Non-pigmented ciliary epithelial cell (primary cell): ENCODE measurements at regions not wholly inside any gene's neighbourhood (a gene's known extent, or its start where the extent isn't known, plus 50 kb on each side); places are given as distances from the start of the nearest gene placed in this dataset.
"Not testable (repeated sequence)": the region's sequence is repeated elsewhere in the genome, so short reads cannot be mapped to it uniquely, and the experiment has no call there.

ENCODE experiments used
- DNase-seq: peaks from one replicate; pipeline ENCODE4 v3.0.0-alpha.2; 2010; ENCODE audit warnings: low read depth

DNA sequence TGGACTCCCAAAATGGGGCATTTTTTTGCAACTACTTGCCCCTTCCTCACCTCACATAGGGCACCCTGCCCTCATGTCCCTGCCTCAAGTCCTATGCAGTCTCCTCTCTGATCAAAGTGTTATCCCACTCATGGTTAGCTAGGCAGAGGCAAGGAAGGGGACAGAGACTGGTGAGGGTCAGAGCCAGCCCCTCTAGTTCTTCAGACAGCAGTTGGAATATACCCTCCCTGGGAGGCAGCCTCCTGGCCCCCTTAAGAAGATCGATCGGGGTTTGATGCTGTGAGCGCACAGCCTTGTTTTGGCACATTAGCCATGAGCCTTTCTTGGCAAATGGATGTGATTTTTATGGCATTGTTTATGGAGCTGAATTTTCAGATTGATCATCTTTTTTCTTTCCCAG, 436.9 kb downstream of the BUD13 start:
- no peak for DNase-seq

DNA sequence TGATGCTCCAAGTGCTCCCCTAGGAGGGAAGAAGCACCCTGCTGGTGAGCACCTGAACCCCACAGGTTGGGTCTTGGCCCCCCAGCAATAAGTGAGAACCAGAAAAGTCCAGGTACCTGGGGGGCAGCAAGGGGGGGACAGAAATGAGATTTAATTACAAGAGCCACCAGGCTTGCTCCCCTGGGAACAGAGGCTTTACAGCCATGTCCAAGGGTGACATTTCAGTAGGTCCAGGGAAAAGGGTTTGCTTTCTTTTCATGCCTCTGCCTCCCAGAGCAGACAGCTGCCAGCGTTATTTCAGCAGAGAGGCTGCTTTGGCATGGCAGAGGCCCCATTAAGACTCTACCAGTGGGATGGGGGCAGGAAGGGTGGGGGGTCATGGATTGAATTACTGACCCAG, 437.7 kb downstream of the BUD13 start:
- no peak for DNase-seq

DNA sequence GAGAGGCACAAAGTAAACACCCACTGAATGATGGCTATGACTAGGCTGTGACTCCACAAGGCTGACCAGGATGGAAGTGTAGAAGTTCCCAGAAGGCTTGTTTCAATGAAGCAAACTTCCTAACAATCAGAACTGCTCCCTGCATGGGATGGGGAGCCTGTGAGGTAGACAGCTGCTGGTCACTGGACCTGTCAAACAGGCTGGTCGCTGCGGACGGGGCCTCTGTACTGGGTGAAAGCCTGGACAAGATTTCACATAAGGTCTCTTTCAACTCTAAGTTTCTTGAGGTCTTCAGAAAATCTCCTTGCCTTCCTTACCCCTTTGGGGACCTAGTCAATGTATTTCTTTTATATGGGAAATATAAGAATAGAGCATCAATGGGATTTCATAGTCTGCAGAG, 438.2 kb downstream of the BUD13 start:
- DNase-seq = no peak

DNA sequence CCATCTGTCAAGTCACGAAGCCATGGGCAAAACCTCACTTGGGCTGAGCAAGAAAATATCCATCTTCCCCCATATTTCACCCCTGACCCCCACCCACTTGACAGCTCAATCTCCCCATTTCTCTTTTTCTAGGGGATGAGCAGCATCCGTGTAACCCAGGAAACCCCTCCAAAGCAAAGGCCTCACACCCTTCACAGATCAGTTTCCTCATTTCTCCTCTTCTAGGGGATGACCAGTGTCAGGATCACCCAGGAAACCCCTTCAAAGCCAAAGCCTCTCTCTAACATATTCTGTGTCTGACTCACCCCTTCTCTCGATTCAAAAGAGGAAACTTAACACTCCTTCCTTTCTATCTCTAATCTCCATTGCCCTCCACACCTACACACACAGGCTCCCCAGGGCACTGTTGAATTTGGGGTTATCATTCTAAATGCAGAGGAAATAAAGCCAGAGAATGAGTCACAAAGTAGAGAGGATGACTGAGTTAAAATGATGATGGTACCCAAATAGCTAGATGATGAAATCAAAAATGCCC, 439.7 kb downstream of the BUD13 start:
- no peak for DNase-seq

DNA sequence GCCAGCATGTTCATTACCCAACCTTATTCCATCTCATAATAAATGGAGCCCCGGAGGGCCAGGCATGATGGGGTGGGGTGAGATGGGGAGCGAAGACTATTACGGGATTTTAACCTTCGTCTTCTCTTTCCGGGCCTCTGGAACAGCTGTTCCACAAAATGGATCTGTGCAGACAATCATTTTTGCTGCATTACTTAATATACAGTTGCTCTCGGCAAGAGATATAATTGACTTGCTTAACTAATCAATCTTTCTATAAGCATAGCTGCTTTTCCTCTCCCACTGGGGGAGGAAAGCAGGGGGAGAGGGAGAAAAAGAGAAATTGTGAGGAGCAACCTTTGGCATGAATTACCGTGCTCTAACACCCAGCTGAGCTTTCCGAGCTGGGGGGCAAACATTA, 440.4 kb downstream of the BUD13 start:
- no peak for DNase-seq

DNA sequence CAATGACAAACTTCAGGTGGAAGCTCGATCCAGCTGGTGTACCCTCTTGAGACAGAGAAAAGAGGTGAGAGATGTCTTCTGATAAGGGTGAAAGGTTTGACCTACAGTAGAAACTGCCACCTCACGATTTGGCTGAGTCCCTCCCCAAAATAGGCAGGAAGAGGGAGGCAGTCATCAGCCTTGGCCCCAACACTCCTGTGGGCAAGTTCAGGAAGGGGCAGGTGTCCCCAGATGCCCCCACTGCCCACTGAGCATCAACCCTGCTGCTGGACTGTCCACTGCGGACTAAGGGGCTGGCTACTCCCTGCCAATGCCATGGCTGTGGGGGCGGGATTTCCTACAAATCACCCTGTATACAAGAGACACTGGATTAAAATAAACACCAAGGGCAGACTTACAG, 441.4 kb downstream of the BUD13 start:
- no peak for DNase-seq

DNA sequence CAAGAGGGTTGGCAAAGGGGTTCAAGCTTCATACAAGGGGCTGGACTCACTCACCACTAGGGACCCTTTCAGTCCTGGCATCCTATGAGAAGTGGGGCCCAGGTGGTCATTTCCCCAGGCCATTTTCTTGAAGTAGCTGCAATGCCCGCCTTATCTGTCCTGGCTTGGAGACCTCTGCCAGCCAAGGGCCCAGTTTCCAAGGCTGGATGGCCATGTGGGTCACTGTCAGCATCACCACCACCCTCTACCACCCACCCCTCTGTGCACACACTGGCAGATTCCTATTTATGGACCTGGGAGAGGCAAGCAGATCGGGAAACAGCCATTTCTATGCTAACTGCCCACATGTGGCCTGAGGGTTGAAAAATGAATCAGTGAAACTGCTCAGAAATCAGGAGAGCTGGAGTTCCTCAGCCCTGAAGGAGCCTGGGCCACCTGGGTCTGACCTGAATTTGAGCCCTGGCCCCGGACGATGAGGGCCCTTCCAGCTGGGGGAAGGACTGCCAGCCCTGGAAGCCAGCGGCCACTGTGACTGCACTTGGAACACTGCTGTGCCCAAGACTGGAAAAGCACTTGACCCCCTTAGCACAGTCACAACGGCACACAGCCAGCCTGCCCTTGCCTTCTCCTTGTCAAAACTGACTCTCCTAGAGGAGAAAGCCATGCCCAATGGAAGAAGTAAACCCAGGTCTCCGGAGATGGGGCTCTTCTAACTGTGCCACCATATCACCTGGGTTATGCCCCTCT, 442.2 kb downstream of the BUD13 start:
- DNase-seq = no peak

DNA sequence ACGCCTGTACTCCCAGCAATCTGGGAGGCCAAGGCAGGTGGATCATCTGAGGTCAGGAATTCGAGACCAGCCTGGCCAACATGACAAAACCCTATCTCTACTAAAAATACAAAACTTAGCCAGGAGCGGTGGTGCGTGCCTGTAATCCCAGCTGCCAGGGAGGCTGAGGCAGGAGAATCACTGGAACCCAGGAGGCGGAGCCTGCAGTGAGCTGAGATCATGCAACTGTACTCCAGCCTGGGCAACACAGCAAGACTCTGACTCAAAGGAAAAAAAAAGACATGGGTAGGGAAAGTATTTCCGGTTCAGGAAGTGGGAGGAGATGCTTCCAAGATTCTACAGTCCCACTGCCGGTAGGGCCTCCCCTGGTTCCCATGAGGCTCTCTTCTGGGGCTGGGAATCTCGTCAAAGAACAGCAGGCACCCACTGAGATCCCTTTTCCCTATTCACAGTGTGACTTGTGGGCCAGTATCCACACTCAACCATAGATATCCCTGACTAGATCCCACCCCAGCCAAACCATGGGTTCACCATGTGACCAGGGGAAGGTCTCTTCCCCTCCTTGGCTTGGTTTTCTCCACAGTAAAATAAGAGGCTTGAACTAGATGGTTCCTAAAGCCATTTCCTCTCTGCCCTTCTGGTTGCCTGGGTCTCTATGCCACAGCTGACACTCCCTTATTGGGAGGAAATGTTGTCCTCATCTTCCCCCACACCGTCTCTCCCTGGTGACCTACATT, 443.3 kb downstream of the BUD13 start:
- DNase-seq = no peak

DNA sequence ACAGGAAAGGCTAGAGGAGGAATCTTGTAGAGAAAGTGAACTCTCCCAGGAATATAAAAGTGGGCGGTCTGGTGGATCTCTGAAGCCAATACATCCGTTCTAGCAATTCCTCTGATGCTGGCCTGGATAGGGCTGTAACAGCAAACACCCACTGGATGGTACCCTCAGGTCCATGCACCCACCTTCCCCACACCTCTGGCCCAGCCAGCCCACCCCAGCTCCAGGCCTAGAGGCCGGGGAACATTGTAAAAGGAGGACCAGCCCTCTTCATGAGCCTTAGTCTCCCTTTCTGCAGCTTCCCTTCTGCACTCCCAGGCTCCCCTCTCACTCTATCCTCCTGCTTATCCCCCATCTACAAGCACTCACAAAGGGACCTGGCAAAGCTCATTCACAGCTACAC, 443.9 kb downstream of the BUD13 start:
- DNase-seq = no peak

DNA sequence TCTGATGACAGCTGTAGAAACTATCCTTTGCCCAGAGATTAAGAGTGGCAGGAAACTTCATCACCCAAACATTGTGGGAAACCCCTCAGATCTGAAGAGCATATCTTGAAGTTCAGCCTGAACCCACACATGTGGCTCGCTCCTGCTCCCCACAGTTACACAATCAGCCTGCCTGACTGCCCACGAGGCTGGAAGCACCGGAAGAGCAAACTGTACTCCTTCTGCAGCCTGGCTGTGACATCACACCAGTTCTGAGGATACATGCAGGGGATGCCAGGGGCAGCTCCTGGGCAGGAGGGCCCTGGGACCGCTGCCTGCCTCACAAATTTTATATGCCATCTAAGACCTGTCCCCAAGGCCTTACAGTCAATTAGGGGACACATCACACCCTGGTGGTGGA, 444.4 kb downstream of the BUD13 start:
- DNase-seq = no peak

DNA sequence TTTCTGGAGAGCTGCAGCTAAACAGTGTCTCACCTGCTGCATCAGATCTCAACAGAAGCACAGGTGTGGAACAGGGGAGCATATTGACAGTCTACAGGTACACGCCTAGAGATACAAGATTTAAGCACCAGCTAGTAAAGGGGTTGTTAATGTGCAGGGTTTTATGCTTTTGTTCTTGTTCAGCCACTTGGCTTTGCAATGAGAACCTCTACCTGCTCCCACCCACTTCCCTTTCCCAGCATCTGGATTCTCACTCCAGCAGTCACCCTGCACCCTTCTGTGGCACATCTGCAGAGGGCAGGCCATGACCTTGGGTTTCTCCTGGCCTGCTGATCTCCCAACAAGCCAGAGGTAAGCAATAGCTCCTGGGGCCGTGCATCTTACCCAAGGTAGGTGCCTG, 446.6 kb downstream of the BUD13 start:
- DNase-seq = no peak

DNA sequence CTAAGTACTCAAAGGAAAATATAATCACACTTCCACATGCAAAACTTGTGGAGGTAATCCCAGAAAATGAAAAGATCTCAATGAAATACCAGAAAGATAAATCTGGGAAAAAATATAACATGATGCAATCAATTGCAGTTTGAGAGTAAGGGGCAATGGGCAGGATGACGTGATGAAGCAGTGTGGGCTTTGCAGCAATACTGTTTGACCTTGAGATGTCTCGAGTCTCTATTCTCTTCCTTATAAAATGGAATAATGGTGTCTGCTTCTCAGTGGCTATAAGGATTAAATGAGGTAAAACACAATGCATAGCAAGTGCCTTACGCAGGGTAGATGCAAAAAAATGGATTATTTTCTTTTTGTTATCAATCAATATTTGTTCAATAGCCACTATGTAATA, 447.5 kb downstream of the BUD13 start:
- DNase-seq = no peak

DNA sequence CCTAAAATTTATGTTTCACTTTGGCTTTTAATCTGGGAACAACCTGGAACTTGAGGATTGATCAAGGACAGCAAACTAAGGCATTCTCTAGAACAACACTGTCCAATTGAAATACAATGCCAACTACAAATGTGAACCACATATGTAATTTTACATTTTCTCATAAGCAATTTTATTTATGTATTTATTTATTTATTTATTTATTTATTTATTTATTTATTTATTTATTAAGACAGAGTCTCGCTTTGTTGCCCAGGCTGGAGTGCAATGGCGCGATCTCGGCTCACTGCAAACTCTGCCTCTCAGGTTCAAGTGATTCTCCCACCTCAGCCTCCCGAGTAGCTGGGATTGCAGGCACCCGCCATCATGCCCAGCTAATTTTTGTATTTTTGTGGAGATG, 448.7 kb downstream of the BUD13 start:
- DNase-seq = not testable (repeated sequence)

DNA sequence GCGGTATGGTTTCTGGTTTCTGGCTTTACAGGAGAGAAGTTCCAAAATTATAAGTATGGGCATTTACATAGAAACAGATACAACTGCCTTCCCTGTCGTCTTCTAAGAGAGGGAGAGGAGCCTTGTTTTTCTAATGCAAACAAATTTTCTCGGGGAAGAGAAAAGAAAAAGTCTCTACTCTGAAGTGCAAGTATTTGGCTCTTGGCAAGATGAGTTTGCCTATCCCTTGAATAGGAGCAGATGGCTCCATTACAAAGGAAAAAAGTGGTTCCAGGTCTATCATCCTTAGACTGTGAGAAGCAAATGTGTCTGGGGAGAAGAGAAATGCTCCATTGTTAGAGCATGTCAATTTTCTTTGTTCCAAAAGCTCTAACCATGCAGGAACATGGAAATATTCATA, 455.6 kb downstream of the BUD13 start:
- DNase-seq = no peak

DNA sequence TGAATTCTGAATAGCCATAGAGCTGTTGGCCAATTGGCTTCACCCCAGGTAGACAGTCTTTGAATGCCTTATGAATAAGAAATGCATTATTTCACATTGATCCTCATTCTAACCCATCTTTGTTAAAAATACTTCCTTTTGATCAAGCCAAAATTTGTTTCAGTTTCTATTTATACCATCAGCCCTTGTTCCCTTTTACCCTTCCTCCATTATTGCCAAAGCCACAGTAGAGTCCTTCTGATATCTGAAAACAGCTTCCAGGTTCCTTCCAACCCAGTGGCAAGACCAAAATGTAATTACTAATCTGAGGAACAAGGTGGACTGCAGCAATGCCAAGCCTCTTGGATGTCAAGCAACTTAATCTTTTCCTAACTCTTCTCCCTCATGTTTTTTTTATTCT, 458.8 kb downstream of the BUD13 start:
- no peak for DNase-seq

DNA sequence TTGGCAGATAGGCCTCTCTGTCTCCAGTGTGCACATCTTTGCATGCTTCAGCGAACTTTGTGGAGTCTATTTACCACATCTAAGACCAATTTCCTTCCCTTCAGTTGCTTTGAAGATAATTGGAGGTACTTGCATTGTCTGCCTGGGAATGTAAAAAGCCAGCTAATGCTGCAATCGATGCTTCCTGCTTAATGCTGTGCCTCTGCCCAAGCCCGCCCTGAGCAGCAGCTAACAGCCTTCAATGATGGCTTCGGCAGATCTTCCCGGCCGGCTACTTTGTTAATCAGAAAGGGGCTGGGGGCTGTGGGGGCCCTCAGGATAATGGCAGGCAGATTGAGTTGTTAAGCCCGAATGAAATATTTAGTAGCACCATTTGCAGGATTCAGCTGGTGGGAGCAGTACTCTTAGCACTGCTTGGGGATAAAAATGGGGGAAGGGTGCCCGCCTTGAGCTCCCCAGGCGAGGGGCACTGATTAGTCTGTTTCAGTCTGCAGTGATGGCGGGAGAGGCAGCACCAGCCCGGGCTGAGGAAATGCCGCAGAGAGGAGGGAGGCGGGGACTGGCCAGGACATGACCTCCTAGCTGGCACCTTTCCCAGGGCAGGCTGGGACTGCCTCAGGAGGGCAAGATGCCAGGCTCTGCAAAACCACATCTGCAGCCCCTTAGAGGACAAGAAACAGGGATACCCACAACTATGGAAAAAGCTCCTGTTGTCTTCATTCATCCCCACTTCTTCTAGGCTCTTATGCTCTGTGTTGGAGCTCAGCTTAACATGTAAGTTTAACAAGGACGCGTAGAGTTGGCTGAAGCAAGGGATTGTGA, 460.0 kb downstream of the BUD13 start:
- DNase-seq = no peak

DNA sequence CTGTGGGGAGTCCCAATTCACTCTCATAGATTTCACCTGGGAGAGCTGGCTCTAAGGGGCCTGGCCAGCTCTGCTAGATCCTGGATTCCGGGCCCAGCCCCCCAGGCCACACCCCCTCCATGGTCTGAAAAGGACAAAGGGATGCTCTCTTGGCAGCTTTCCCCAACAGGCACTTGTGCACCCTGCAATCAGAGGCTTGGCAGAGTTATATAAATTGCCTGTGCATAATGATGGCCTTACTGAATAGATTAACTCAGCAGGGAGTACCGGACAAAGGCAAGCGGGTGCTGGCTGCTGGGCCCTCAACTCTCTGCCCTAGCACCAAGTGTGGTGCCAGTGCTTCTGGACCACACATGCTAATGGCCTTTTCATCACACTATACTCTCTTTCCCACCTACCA, 461.6 kb downstream of the BUD13 start:
- DNase-seq = no peak

DNA sequence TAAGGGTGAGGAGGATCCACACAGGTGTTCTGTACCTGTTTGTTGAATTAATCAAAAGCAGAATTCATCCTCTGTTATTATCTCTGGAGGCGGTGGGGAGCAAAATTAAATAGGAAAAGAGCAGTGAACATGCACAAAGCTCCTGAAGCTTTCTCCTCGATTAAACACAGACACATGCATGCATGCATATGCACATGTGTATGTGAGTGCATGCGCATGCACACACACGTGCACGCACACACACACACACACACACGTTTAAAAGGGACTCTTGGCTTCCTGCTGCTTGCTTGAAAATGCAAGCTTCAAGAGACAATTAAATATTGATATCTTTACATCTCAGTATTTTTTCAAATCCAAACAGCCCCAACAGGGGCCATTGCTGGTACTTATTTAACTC, 462.1 kb downstream of the BUD13 start:
- DNase-seq = no peak

DNA sequence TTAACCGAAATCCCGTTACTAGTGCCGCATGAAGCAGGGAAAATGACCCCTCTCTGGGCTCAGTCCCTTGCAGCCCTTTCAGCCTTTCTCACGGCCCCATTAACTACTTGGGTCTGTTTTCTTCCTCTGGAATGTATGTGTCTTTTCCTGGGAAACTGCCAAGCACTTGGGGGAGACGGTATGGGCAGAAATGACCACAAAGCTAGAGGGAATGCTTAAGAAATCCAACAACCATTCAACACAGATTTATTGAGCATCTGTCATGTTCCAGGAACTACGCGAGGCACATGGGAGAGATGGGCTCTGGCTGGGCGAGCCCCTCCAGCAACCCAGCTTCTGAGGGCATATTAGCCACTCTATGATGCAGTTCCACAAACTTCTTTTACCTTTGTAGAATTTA, 462.6 kb downstream of the BUD13 start:
- no peak for DNase-seq

DNA sequence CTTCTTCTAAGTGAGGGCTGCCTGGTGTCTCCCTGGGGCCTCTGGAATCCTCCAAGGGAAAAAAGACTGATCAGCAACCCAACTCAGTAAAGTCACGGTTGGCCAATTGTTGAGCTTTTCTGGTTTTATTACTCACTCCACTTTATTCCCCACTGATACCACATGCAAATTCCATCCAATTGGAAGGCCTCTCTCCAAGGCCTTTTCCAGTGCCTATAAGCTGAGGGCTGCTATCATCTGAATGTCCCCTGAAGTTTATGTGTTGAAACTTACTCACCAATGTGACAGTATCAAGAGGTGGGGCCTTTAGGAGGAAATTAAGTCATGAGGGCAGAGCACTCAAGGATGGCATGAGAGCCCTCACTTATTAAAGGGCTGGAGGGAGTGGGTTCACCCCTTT, 463.3 kb downstream of the BUD13 start:
- DNase-seq = no peak

DNA sequence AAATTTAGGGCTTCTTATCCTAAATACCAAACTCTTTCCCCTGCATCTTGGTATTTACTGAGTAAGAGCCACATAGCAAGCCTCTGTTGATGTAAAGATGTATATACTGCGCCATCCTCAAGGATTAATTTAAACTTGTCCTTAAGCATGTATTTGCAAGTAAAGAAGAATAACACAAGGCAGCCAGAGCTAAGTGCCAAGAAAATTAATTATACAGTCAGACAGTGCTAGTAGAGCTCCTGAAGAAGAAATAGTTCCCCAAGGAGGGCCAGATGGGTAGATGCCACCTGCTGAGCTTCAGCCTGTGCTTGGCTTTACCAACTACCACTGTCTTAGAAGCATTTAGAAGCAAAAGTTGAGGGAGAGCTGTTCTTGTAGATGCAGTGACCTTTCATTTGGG, 470.0 kb downstream of the BUD13 start:
- no peak for DNase-seq

DNA sequence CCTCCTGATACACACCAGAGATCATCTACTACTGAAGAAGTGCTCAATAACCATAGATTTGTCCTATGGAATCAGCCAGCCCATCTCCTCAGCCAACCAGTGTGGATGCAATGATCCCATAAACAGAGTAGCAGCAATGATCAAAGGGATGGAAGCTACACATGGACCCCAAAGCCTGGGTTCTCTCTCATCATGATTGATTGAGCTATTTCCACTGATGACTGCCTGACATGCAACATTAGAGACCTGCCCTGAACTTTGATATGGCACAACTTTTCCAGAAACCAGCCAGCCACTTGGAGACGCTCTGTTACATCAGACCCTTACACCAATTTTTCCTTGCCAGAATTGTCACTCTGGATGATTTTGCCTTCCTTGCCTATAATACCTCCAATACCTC, 471.6 kb downstream of the BUD13 start:
- DNase-seq = no peak

DNA sequence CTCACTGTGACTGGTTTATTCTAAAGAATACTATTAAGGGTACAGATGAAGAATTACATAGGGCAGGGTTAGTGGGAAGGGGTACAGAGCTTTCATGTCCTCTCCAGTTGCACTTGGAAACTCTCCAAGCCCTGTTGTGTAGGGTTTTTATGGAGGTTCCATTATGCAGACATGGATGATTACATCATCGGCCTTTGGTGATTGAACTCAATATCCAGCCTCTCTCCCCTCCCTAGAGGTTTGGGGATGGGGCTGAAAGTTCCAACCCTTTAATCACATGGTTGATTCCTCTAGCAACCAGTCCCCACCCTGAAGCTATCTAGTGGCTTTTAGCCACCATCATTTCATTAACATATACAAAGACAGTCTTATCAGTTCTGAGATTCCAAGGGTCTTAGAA, 472.6 kb downstream of the BUD13 start:
- DNase-seq = no peak
